ENCODE measurements at regions not wholly inside any gene's neighbourhood (a gene's known extent, or its start where the extent isn't known, plus 50 kb on each side); places are given as distances from the start of the nearest gene placed in this dataset.
"Not testable (repeated sequence)": the region's sequence is repeated elsewhere in the genome, so short reads cannot be mapped to it uniquely, and the experiment has no call there.

DNA sequence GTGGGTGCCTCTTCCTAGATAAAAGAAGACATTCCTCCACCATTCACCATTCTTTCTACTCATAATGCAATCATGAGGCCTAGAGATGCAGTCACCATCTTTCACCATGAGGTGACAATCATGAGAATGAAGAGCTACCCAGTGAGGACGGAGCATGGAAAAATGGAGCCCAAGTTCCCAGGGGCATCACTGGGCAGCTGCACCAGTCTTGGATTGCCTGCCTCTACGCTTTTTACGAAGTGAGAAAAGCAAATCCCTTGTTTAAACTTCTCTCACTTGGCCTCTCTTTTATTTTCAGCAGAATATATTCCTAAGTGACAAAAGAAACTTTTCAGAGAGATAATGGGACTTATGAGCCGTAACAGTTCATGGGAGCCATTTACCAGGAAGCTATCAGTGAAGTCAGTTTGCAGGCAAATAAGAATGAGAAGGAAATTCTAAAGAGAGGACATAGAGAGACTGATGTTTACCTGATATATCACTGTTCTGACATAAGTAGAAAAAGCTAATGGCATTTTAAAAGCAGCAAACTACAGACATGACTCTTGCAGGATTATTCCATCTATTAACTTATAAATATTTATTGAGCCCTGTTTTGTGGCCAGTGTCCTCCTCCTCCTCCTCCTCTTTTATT is 90.0 kb upstream of the CPNE4 start:
- TF ChIP-seq POLR2A (IDR thresholded peaks at IDR 0.05), result no peak
- TF ChIP-seq EP300 (IDR thresholded peaks at IDR 0.05), result no peak
- TF ChIP-seq, protein P1, sequence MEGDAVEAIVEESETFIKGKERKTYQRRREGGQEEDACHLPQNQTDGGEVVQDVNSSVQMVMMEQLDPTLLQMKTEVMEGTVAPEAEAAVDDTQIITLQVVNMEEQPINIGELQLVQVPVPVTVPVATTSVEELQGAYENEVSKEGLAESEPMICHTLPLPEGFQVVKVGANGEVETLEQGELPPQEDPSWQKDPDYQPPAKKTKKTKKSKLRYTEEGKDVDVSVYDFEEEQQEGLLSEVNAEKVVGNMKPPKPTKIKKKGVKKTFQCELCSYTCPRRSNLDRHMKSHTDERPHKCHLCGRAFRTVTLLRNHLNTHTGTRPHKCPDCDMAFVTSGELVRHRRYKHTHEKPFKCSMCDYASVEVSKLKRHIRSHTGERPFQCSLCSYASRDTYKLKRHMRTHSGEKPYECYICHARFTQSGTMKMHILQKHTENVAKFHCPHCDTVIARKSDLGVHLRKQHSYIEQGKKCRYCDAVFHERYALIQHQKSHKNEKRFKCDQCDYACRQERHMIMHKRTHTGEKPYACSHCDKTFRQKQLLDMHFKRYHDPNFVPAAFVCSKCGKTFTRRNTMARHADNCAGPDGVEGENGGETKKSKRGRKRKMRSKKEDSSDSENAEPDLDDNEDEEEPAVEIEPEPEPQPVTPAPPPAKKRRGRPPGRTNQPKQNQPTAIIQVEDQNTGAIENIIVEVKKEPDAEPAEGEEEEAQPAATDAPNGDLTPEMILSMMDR (IDR thresholded peaks at IDR 0.05), result no peak
- no peak for TF ChIP-seq POLR2AphosphoS5 (IDR thresholded peaks at IDR 0.05)
- Histone ChIP-seq H3K4me3 (no peak overlapping the region), H3K27me3 (no peaks in the 10 kb centered on the region), H3K9me3 (peaks cover 0 to 5% (median 0%) of the 10 kb centered on the region in 4 donors), H3K27ac (no peak overlapping the region), H3K36me3 (no peaks in the 10 kb centered on the region), H3K4me1 (no peaks in the 10 kb centered on the region)
- intact Hi-C loops (cut with DNase I; ENCODE audit: low total_unique reads), result no loop called here
- 71 to 83% (median 81%) methylated on average over 4 of the region's 4 CpGs for WGBS, 5 donors
- no peak for DNase-seq

DNA sequence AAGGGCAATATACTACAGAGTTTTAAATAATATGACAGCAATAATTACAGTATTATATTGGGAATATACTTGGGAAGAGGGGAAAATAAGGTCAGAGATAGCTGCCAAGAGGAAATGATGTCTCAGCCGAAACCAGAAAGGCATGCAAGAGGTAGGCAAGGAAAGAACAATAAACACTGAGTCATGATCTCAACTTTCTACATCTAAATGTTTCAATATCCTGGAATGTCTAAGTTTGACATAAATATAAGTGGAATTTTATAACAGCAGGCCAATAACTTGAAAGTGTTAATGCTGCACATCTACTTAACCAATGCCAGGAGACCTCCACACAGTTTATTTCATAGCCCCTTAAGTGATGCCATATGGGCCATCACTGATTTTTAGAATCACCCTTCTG is 99.8 kb upstream of the CPNE4 start:
- H3K36me3 ChIP-seq, result no peaks in the 10 kb centered on the region
- intact Hi-C loops (cut with DNase I; ENCODE audit: low total_unique reads), result no loop called here
- H3K4me1 ChIP-seq, result no peaks in the 10 kb centered on the region
- H3K4me3 ChIP-seq, result no peak overlapping the region
- H3K27me3 ChIP-seq, result no peaks in the 10 kb centered on the region
- TF ChIP-seq, protein P1 (IDR thresholded peaks at IDR 0.05), result no peak
- no peak for TF ChIP-seq POLR2A (IDR thresholded peaks at IDR 0.05)
- TF ChIP-seq POLR2AphosphoS5 (IDR thresholded peaks at IDR 0.05), result no peak
- no peak for TF ChIP-seq EP300 (IDR thresholded peaks at IDR 0.05)
- no peak for DNase-seq
- whole genome bisulfite sequencing, 5 donors, result 27 to 39% (median 35%) methylated on average over 1 of the region's 1 CpG
- H3K9me3 ChIP-seq, result peaks cover 0 to 6% (median 0%) of the 10 kb centered on the region in 4 donors
- no peak overlapping the region for H3K27ac ChIP-seq

DNA sequence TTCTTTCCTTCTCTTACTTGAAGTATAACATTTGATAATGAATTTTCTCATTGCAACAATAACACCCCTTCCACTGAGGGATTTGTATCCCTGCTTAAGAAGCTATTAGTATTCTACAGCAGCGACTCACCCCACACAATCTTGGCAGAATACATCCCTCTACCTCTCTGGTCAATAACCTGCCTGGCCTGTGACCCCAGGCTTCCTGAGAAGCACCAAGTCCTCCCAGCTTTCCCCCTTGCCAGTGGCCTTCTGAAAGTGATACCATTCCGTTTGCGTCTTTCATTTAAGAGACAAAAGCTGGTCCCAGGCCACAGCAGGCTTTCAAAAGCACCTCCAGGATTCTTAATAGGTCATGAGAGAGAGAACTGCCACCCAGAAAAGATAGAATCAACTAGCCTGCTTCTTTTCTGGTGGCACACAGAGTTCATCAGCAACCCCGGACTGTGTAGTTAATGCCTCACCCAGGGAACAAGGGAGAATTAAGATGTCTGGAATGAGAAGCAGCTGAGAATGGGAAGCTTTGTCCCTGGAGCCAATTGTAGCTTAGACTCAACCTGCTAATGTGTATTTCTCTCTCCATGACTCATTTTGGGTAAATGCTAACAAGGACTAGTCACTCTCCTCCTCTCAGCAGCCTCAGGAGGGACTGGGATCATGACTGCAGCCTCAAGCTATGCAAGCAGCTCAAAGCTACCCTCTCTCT is 101.0 kb upstream of the CPNE4 start:
- 54 to 67% (median 63%) methylated on average over 4 of the region's 4 CpGs for WGBS, 5 donors
- intact Hi-C loops (cut with DNase I; ENCODE audit: low total_unique reads), result no loop called here
- DNase-seq, result peak in 1 of 2 donors; percentile 2
- Histone ChIP-seq H3K27ac (peak overlapping the region in 2 of 5 donors; percentile 8 to 28), H3K27me3 (no peaks in the 10 kb centered on the region), H3K4me1 (no peaks in the 10 kb centered on the region), H3K4me3 (no peak overlapping the region), H3K36me3 (no peaks in the 10 kb centered on the region), H3K9me3 (peaks cover 0 to 6% (median 0%) of the 10 kb centered on the region in 4 donors)
- no peak for TF ChIP-seq POLR2AphosphoS5 (IDR thresholded peaks at IDR 0.05)
- TF ChIP-seq EP300 (IDR thresholded peaks at IDR 0.05), result no peak
- TF ChIP-seq POLR2A (IDR thresholded peaks at IDR 0.05), result no peak
- TF ChIP-seq, protein P1 (IDR thresholded peaks at IDR 0.05), result no peak

DNA sequence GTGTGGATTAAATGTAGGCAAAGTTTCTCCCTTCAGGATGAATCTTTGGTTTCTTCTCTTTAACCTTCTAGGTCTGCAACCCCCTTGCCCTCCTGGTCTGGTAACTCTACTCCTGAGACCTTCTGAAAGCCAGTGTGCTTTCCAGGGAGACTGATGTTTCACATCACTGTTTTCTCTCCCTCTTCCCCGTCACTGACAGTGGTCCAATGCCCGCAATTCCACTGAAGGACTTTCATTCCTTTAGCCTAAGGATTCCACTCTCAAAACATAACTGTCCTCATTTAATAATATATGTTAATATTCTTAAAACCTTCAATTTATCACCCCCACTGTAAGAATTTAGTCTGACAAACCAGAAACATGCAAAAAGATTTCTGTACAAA is 101.5 kb upstream of the CPNE4 start:
- no peaks in the 10 kb centered on the region for H3K36me3 ChIP-seq
- no peak for DNase-seq
- no peak overlapping the region for H3K4me3 ChIP-seq
- peaks cover 0 to 6% (median 0%) of the 10 kb centered on the region in 4 donors for H3K9me3 ChIP-seq
- TF ChIP-seq, protein P1 (IDR thresholded peaks at IDR 0.05), result no peak
- TF ChIP-seq POLR2AphosphoS5 (IDR thresholded peaks at IDR 0.05) (no peak), POLR2A (IDR thresholded peaks at IDR 0.05) (no peak), EP300 (IDR thresholded peaks at IDR 0.05) (no peak)
- no peak overlapping the region for H3K27ac ChIP-seq
- intact Hi-C loops (cut with DNase I; ENCODE audit: low total_unique reads), result no loop called here
- no peaks in the 10 kb centered on the region for H3K27me3 ChIP-seq
- no peaks in the 10 kb centered on the region for H3K4me1 ChIP-seq
- 66 to 91% (median 80%) methylated on average over 2 of the region's 2 CpGs for WGBS, 5 donors

DNA sequence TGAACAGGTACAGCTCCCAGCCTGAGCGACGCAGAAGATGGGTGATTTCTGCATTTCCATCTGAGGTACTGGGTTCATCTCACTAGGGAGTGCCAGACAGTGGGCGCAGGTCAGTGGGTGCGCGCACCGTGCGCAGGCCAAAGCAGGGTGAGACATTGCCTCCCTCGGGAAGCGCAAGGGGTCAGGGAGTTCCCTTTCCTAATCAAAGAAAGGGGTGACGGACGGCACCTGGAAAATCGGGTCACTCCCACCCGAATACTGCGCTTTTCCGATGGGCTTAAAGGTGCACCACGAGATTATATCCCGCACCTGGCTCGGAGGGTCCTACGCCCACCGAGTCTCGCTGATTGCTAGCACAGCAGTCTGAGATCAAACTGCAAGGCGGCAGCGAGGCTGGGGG is 102.1 kb upstream of the CPNE4 start:
- H3K9me3 ChIP-seq; H3K27ac ChIP-seq; DNase-seq; H3K4me3 ChIP-seq; H3K4me1 ChIP-seq; H3K27me3 ChIP-seq; H3K36me3 ChIP-seq; intact Hi-C loops (cut with DNase I; ENCODE audit: low total_unique reads): not testable (repeated sequence)
- WGBS, 5 donors, result 54 to 87% (median 75%) methylated on average over 21 to 23 of the region's 23 CpGs

Data from stomach (tissue), 8 donors.